COLO668 (cell line): ENCODE measurements at regions not wholly inside any gene's neighbourhood (a gene's known extent, or its start where the extent isn't known, plus 50 kb on each side); places are given as distances from the start of the nearest gene placed in this dataset.
"Not testable (repeated sequence)": the region's sequence is repeated elsewhere in the genome, so short reads cannot be mapped to it uniquely, and the experiment has no call there.

Experiments
- DNase-seq: peaks from one replicate; lab custom pipeline; 2025; ENCODE audit not compliant: unreplicated experiment; lab: John Stamatoyannopoulos, UW

GRCh38 chr6:4510317-4510716 is 265.9 kb upstream of the CDYL start:
- no peak for DNase-seq

DNA sequence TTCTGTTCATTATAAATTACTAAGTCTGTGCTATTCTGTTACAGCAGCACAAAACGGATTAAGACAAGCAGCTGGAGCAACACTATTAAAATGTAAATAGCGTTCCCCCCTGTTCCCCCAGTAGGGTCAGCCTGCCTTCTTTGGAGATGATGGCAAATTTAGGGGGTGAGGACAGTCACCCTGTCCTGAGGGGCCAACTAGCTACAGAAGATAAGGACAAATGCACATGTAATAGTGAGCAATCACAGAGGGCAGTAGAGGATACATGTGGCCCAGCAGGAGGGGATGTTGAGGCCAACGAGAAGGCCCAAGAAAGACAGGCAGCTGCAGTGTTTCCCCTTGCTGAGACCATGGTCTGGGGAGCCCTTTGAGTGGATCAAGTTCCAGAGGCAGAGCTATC is 266.7 kb upstream of the CDYL start:
- no peak for DNase-seq

GRCh38 chr6:4506792-4507191 is 269.4 kb upstream of the CDYL start:
- DNase-seq: no peak

DNA sequence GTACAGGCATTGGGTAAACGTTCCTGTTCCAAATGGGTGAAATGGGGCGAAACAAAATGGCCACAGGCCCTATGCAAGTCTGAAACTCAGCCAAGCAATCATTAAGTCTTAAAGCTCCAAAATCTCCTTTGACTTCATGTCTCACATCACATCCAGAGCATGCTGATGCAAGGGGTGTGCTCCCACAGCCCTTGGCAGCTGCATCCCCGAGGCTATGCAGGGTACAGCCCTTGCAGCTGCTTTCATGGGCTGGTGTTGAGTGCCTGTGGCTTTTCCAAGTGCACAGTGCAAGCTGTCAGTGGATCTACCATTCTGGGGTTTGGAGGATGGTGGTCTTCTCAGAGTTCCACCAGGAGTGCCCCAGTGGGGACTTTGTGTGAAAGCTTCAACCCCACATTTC is 270.0 kb upstream of the CDYL start:
- DNase-seq: no peak

DNA sequence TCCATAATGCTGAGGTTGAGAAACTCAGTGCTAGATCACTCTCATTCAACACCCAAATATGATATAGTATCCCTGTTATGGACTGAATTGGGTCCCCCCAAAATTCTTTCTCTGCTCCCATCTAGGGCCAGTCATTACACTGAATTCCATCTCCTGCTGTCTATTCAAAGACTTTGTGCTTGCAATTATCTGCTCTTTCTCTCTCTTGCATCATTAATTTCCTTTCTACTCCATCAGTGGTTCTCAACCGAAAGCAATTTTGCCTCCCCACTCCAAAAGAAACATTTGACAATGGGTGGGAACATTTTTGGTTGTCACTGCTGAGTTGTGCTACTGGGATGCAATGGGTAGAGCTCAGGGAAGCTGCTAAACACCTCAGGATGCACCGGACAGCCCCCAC is 271.5 kb upstream of the CDYL start:
- DNase-seq: no peak

DNA sequence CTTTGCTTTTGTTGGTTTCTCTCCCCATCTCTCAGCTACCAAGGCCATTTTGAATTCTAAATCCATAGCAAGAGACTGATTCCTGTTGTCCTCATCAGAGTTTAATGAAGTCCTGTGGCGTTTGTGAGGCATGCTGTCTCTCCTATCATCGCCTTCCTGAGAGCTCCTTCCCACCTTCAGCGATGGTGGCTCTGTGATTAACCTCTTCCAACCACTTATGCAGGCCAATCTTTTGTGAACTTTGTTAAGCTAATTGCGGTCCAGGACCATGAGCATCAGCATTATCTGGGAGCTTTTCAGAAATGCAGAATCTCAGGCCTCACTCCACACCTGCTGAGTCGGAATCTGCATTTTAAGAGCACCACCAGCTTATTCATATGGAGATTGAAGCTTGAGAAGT is 272.5 kb upstream of the CDYL start:
- no peak for DNase-seq

DNA sequence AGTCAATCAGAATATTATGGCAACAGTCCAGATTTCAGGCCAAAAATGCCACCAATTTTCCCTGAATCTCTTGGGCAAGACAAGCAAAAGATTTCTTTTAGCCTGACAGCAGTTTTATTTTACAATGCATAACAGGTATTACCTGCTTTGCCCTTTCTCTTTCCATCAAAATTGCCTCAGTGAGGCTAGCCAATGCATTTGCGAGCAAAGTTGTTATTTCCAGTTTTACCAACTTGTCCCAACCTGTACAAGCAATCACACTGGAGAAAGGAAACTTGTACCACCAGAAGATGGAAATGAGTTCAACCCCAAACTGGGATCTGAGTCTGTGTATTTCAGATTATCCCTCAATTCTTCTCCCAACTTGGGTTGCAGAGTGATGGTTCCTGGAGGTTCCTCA is 279.9 kb upstream of the CDYL start:
- no peak for DNase-seq

DNA sequence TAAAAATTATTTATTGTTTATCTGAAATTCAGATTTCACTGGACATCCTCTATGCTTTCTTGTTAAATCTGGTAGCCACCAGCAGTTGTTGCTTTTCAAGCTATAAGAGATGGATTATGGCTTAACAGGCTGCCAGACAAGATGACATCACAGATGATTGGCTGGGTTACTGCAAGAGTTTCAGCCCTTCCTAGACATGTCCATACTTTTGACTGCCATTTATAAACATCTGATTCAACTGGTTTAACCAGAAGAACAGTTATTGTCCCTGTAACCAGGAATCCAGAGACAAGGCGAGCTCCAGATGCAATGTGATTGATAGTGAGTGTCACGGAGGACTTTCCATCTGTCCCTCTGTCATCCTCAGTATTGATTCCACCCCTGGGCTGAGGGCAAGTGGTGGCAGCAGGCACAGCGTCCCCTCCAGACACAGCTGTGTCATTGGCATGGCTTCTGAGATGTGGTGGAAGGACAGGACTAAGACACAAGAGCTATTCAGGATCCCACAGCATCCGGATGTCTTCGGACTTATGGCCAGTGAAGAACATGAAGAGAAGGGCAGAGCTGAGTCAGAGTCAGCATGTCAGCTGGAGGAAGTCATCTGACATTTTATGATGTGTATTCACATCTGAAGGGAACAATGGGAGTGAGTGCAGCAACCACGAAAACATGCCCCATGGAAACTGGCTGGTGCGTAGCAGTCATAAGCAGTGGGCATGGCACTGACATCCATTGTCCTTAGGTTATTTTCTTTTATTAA is 284.5 kb upstream of the CDYL start:
- no peak for DNase-seq

DNA sequence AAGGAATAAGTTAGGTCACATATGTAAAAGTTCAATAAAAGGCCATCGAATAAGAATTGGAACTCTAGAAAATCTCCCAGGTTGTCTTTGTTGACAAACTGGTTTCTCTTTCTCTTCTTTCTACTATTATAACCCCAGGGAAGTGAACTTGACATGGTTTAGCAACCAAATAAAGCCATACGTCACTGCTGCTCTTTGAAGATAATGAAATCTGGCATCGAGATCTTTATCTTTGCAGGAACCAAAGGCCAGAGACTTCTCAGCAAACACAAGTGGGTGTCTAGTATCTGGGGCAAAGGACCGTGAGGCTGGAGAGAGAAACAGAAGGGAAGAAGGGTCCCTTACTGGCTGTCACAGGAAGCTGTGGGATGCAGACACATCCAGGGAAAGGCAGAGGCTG is 286.7 kb upstream of the CDYL start:
- DNase-seq: no peak

DNA sequence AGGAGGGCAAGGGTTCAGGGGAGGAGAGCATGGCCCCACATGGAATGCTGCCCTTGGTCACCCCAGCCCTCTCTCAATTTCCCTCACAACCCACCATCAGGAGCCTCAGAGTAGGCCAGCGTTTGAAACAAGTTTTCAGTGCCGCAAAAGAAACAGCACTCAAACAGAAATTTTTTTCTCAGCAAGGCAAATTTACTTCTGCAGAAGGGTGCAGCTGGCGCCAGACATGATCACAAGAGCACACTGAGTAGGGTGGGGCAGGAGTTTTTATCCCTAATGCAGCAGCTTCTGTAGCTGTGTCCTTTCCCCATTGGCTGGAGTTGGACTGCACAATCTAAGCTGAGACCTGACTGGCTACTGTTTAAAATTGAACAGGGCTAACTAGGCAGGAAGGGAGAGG is 287.8 kb upstream of the CDYL start:
- no peak for DNase-seq

DNA sequence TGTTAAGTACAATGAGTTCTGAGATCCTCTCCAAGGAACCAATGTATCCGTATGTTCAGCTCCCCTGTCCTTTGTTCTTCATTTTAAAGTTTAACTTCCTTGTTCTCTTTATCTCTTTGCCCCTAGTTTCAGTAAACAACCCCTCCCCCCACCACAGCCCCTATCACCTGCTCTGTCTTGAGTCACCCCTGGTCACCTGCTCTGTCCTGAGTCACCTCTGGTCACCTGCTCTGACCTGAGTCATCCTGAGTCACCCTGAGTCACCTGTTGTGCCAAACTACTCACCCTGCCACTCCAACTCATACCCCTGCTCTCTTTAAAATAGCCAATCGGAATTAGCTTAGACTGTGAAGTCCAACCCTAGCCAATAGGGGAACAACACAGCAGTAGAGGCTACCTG is 288.7 kb upstream of the CDYL start:
- DNase-seq: no peak

- no peak for DNase-seq
Observed at GRCh38 chr6:4486568-4487315, 289.5 kb upstream of the CDYL start.

GRCh38 chr6:4485735-4486134 is 290.5 kb upstream of the CDYL start:
- DNase-seq: no peak

DNA sequence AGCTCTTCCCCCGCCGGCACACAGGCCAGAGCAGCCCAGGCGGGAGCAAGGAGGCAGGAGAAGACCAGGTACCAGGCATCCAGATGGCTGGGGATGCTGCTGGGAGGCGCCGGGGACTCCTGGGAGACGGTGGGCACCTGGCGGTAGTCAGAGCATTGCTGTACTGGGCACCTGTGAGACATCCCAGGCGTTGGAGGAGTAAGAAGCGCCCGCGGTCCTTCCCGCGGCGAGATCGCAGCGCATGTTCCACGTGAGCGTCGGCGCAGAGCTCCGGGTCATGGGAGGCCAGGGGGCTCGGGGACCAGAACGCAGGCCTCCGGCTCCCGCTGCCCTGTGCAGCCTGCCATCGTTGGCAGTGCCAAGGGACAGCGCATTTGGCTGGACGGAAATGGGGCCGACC is 293.7 kb upstream of the CDYL start:
- no peak for DNase-seq

DNA sequence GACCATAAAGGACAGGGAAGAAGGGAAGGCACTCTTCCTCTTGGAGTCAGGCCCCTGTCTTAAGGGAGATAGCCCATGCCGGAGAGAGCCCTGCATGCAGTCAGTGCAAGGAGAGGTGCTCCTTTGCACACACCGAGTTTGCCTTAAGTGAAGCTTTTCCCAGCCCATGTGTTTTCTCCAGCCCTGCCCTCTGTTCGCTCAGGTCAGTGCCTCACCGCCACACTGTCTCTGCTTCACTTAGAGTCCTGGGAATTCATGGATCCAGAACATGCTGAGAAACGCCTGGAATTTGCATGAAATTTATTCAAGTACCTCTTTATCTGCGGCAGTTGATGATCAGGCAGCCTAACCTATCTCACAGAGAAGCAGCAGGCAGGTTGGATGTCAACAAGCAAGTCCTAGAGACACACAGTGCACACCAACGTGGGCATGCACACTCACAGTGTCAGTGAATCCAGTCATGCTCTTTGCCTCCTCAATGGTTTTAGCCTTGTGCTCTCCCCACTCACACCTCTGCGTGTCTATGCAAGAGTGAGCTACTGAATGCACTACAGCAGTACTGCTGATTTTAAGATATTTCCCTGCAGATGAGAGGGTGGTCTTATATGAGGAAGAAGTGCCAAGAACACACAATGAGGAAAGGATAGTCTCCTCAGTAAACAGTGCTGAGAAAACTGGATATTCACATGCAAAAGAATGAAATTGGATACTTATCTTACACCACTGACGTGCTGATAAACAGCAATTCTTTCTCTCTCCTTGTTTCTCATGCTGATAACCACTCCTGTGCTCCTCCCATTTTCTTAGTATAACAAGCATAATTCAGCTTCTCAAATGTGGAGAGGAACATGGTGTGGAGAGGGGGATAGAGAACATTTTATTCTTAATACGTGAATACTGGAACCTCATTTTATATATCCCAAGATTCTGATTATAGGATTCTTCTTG is 295.1 kb upstream of the CDYL start:
- no peak for DNase-seq

DNA sequence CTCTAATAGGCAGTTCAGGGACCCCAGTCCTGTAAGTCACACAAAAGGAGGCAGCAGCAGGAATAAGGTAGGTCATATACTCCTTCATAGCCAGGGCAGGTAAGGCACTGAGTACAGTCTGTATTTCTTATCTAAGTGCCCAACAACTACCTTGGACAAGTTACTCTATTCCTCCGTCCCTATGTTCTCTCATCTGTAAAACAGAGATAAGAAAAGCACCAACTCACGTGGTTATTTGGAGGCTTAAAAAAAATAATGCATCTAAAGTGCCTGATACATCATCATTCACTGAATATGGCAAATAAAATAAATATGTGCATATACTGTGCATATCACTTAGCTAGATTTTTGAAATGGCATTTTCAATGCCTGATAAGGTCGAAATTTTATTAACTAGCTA is 298.1 kb upstream of the CDYL start:
- no peak for DNase-seq

- no peak for DNase-seq
Observed at GRCh38 chr6:4474810-4475209, 301.4 kb upstream of the CDYL start.

- DNase-seq: no peak
Observed at GRCh38 chr6:4472969-4473642, 303.1 kb upstream of the CDYL start.

DNA sequence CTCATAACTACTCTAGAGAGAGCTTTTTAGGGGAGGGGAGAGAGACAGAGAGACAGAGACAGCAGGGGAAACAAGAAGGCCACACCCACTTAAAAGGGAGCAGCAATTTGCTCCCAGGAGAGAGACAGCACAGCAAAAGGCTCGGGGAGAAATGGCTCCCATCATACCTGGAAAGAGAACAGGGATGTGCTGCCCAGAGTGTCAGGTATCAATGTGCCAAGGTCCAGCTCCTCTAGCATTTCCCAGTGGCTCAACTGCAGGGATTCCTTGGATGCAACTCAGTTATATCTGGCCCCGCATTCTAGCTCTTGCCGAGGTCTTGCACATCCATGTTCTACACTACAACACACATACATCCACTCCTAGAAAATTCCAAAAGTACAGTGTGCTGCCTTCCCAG is 304.0 kb upstream of the CDYL start:
- no peak for DNase-seq

DNA sequence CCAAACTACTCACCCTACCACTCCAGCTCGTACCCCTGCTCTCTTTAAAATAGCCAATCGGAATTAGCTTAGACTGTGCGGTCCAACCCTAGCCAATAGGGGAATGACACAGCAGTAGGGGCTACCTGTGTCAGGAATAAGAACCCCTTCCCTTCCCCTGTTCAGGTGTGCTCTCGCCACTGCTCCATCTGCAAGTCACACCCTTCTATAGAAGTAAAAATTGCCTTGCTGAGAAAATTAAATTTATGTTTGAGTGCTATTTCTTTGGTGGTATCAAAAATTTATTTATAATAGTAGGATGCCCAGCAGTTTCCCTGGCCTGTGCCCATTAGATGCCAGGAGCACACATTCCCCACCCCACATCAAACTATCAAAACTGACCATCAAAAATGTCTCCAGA is 304.7 kb upstream of the CDYL start:
- DNase-seq: not testable (repeated sequence)

DNA sequence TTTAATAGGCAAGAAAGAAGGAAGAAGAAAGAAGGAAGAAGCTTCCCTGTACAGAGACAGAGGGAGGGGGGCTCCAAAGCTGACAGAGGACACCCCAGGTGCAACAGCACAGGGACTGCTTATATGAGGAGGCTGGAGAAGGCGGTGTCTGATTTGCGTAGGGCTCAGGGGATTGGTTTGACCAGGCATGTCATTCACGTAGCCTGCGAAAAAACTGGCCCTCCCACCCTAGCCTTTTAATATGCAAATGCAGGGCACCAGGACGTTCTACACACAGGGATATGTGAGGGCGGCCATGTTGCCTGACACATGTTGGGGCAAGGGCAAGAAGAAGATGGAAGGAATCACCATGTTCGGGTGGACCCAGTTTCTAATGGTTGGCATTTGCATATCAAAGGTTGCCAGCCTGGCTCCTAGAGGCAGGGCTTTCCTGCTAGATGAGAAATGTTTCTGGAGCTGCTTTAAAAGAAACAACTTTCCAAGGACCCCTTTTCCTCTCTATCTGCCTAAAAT is 305.4 kb upstream of the CDYL start:
- no peak for DNase-seq
